MM.1S (cell line): ENCODE measurements at regions not wholly inside any gene's neighbourhood (a gene's known extent, or its start where the extent isn't known, plus 50 kb on each side); places are given as distances from the start of the nearest gene placed in this dataset.

ENCODE experiments used
- DNase-seq: peaks from one replicate; pipeline ENCODE4 v3.0.0-alpha.2; 2015
- H2AFZ ChIP-seq: fragments of 300-600 bp; sonication (generic); 2 replicates; pipeline ENCODE4 v1.6.0; 2016; ENCODE audit warnings: antibody characterized with exemption, low read length
- H3F3A ChIP-seq: fragments of 300-600 bp; sonication (generic); 2 replicates; pipeline ENCODE4 v1.6.1; 2016; ENCODE audit warnings: mild to moderate bottlenecking, antibody characterized with exemption, low read length, moderate library complexity, mixed read lengths; ENCODE audit not compliant: insufficient read depth
- H3K27ac ChIP-seq: fragments of 300-600 bp; sonication (generic); 2 replicates; pipeline ENCODE4 v1.5.1; 2016; ENCODE audit warnings: mild to moderate bottlenecking, low read length
- H3K27me3 ChIP-seq: fragments of 300-600 bp; sonication (generic); replicated peaks from 2 replicates; pipeline ENCODE4 v1.6.0; 2016; ENCODE audit warnings: low read length; ENCODE audit not compliant: insufficient read depth
- H3K36me3 ChIP-seq: fragments of 300-600 bp; sonication (generic); replicated peaks from 2 replicates; pipeline ENCODE4 v1.6.1; 2016; ENCODE audit warnings: mild to moderate bottlenecking, low read length, mixed read lengths; ENCODE audit not compliant: insufficient read depth
- H3K4me1 ChIP-seq: fragments of 300-600 bp; sonication (generic); 2 replicates; pipeline ENCODE4 v1.6.1; 2016; ENCODE audit warnings: low read length, mixed read lengths
- H3K4me2 ChIP-seq: fragments of 300-600 bp; sonication (generic); 2 replicates; pipeline ENCODE4 v1.6.0; 2016; ENCODE audit warnings: low read depth, low read length
- H3K4me3 ChIP-seq: fragments of 300-600 bp; sonication (generic); 2 replicates; pipeline ENCODE4 v1.5.1; 2016; ENCODE audit warnings: low read length, mixed read lengths
- H3K79me2 ChIP-seq: fragments of 300-600 bp; sonication (generic); 2 replicates; pipeline ENCODE4 v1.6.1; 2016; ENCODE audit warnings: mixed run types, low read length, mixed read lengths
- H3K9ac ChIP-seq: fragments of 300-600 bp; sonication (generic); 2 replicates; pipeline ENCODE4 v1.6.1; 2016; ENCODE audit warnings: low read length, mixed read lengths
- H3K9me2 ChIP-seq: fragments of 300-600 bp; sonication (generic); replicated peaks from 2 replicates; pipeline ENCODE4 v1.6.1; 2016; ENCODE audit warnings: mild to moderate bottlenecking, low read length, mixed read lengths; ENCODE audit not compliant: insufficient read depth
- H3K9me3 ChIP-seq: fragments of 300-600 bp; sonication (generic); replicated peaks from 2 replicates; pipeline ENCODE4 v1.6.1; 2016; ENCODE audit warnings: mild to moderate bottlenecking, low read length, mixed read lengths; ENCODE audit not compliant: insufficient read depth
- H4K20me1 ChIP-seq: fragments of 300-600 bp; sonication (generic); 2 replicates; pipeline ENCODE4 v1.6.1; 2016; ENCODE audit warnings: mild to moderate bottlenecking, low read length, moderate library complexity, mixed read lengths; ENCODE audit not compliant: insufficient read depth
- EZH2 ChIP-seq: fragments of 300-600 bp; sonication (generic); optimal IDR thresholded peaks from 2 replicates; pipeline ENCODE3; 2017; ENCODE audit warnings: low read depth, mild to moderate bottlenecking, antibody characterized with exemption, low read length, mixed read lengths
- EZH2phosphoT487 ChIP-seq: fragments of 300-600 bp; sonication (generic); IDR thresholded peaks from 2 replicates; pipeline ENCODE4 v1.6.1; 2018; ENCODE audit warnings: antibody characterized with exemption, low read length
- TF ChIP-seq, protein P1 (sequence below): fragments of 300-600 bp; sonication (generic); IDR thresholded peaks from 2 replicates; pipeline ENCODE4 v1.5.1; 2016; ENCODE audit warnings: antibody characterized with exemption, low read length, mixed read lengths

DNA sequence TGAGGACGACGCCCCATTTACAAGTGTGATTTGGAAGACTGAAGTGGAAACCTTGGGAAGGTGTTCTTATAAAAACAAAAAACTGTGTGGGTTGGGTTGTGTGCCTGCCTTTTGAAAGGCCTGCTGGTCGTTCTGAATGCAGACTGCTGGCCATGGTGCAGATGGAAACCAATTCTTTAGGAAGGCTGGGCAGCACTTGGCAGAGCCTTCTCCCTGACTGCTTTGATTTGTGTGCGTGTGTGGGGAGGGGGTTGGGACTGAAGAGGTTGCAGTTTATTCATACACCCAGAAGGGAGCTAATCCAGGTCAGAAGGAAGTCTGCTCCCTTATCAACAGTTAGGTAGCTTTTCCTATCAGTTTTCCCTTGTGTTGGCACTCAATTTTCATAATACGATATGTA lies 288.7 kb downstream of the SOX2 start:
- Histone ChIP-seq H3K27ac (no peak overlapping the region), H3K9ac (no peak overlapping the region), H3K4me1 (peaks cover 17% of the 10 kb centered on the region), H3K9me2 (no peaks in the 10 kb centered on the region), H3K9me3 (no peaks in the 10 kb centered on the region), H3K4me3 (no peak overlapping the region), H2AFZ (no peak overlapping the region), H3F3A (0 out of 2 replicates have a peak, but pooled peaks cover 3% of the 10 kb centered on the region), H3K27me3 (no peaks in the 10 kb centered on the region), H3K36me3 (no peaks in the 10 kb centered on the region), H4K20me1 (no peaks in the 10 kb centered on the region), H3K79me2 (no peaks in the 10 kb centered on the region), H3K4me2 (no peak overlapping the region)
- no peak for DNase-seq
- TF ChIP-seq EZH2phosphoT487, result no peak
- TF ChIP-seq EZH2, result no peak
- TF ChIP-seq, protein P1, sequence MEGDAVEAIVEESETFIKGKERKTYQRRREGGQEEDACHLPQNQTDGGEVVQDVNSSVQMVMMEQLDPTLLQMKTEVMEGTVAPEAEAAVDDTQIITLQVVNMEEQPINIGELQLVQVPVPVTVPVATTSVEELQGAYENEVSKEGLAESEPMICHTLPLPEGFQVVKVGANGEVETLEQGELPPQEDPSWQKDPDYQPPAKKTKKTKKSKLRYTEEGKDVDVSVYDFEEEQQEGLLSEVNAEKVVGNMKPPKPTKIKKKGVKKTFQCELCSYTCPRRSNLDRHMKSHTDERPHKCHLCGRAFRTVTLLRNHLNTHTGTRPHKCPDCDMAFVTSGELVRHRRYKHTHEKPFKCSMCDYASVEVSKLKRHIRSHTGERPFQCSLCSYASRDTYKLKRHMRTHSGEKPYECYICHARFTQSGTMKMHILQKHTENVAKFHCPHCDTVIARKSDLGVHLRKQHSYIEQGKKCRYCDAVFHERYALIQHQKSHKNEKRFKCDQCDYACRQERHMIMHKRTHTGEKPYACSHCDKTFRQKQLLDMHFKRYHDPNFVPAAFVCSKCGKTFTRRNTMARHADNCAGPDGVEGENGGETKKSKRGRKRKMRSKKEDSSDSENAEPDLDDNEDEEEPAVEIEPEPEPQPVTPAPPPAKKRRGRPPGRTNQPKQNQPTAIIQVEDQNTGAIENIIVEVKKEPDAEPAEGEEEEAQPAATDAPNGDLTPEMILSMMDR, result no peak

DNA sequence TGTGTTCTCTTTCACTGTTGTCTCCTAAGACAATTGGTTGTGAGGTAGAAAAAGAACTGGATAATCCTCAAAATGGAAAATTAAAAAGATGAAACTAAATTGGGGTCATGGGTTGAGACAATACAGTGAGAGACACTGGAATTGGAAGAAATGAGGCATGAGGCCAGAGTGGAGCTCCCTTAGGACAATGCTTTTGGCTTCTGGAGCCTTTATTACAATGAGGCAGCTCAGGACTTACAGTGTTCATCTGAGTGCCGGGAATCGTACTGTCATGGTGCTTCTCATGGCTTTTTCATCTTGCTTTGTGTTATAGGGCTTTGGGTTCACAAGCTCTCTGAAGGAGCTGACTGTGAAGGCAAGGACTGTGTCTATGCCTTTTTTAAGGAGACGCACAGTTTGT lies 293.5 kb downstream of the SOX2 start:
- Histone ChIP-seq H3K27me3 (no peaks in the 10 kb centered on the region), H3K27ac (no peak overlapping the region), H3K9me3 (no peaks in the 10 kb centered on the region), H3K36me3 (no peaks in the 10 kb centered on the region), H3K9me2 (no peaks in the 10 kb centered on the region), H3K9ac (no peak overlapping the region), H3F3A (no peaks in the 10 kb centered on the region), H3K79me2 (no peaks in the 10 kb centered on the region), H2AFZ (no peak overlapping the region), H3K4me2 (no peak overlapping the region), H3K4me3 (no peak overlapping the region), H4K20me1 (no peaks in the 10 kb centered on the region), H3K4me1 (peaks cover 5% of the 10 kb centered on the region; the same call in 1 of the 2 replicates)
- TF ChIP-seq EZH2phosphoT487 (no peak), EZH2 (no peak)
- TF ChIP-seq, protein P1, result no peak
- no peak for DNase-seq

DNA sequence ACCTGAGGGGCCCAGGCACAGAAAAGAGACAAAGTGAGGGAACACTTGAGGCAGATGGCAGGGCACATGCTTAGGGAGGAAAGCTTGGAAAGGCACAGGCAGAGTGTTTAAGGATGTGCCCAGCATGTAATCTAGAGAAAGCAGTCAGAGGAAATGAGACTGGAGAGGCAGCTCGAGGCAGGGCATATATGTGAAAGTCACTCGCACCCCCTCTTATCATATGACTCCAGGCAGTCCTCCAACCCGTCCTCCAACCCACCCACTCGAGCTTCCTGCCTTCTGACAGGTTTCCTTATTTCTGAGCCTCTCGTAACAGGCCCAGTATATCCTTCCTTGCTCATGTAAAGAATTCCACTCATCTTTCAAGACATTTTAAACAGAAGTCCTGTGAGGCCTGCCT lies 294.0 kb downstream of the SOX2 start:
- Histone ChIP-seq H4K20me1 (no peaks in the 10 kb centered on the region), H3K4me1 (peaks cover 5% of the 10 kb centered on the region; the same call in 1 of the 2 replicates), H3K79me2 (no peaks in the 10 kb centered on the region), H3K4me2 (no peak overlapping the region), H2AFZ (no peak overlapping the region), H3K36me3 (no peaks in the 10 kb centered on the region), H3K27ac (no peak overlapping the region), H3K27me3 (no peaks in the 10 kb centered on the region), H3K4me3 (no peak overlapping the region), H3K9me2 (no peaks in the 10 kb centered on the region), H3K9ac (no peak overlapping the region), H3K9me3 (no peaks in the 10 kb centered on the region), H3F3A (no peaks in the 10 kb centered on the region)
- TF ChIP-seq, protein P1, result no peak
- TF ChIP-seq EZH2 (no peak), EZH2phosphoT487 (no peak)
- DNase-seq, result no peak
